HEK293T (cell line): ENCODE measurements at regions not wholly inside any gene's neighbourhood (a gene's known extent, or its start where the extent isn't known, plus 50 kb on each side); places are given as distances from the start of the nearest gene placed in this dataset.

Experiments used
- CTCF ChIA-PET: fragments of 350-600 bp; formaldehyde crosslinking; extraction: SDS; loops from one replicate; lab custom pipeline; 2021; ENCODE audit warnings: antibody characterized with exemption, inconsistent platforms; lab: Yijun Ruan, JAX
- POLR2A ChIA-PET: fragments of 350-600 bp; formaldehyde crosslinking; extraction: SDS; loops from one replicate; lab custom pipeline; 2020; ENCODE audit warnings: antibody characterized with exemption, inconsistent platforms; lab: Yijun Ruan, JAX
- DNase-seq: peaks from one replicate; pipeline ENCODE4 v3.0.0; 2012; ENCODE audit warnings: mixed read lengths; ENCODE audit errors: extremely low spot score
- ARNT ChIP-seq: fragments of 450-650 bp; IDR thresholded peaks from 2 replicates; pipeline ENCODE4 v1.6.1; 2017; ENCODE audit warnings: mild to moderate bottlenecking
- BHLHE40 ChIP-seq: fragments of 450-650 bp; IDR thresholded peaks from 2 replicates; pipeline ENCODE4 v1.6.1; 2016; ENCODE audit warnings: mild to moderate bottlenecking, moderate library complexity, borderline replicate concordance
- CTBP1 ChIP-seq: fragments of 450-650 bp; IDR thresholded peaks from 2 replicates; pipeline ENCODE4 v1.6.1; 2016; ENCODE audit warnings: borderline replicate concordance
- ELF4 ChIP-seq: fragments of 450-650 bp; IDR thresholded peaks from 2 replicates; pipeline ENCODE4 v1.6.1; 2017; ENCODE audit warnings: antibody characterized with exemption
- FOXA1 ChIP-seq: fragments of 450-650 bp; IDR thresholded peaks from 2 replicates; pipeline ENCODE4 v1.6.1; 2016; ENCODE audit warnings: mild to moderate bottlenecking
- FOXK2 ChIP-seq: fragments of 450-650 bp; IDR thresholded peaks from 2 replicates; pipeline ENCODE4 v1.6.1; 2016; ENCODE audit warnings: mild to moderate bottlenecking
- FOXM1 ChIP-seq: fragments of 450-650 bp; IDR thresholded peaks from 2 replicates; pipeline ENCODE4 v1.6.1; 2017; ENCODE audit warnings: mild to moderate bottlenecking, borderline replicate concordance
- HDGF ChIP-seq: fragments of 450-650 bp; IDR thresholded peaks from 2 replicates; pipeline ENCODE4 v1.6.1; 2017; ENCODE audit warnings: antibody characterized with exemption, borderline replicate concordance
- L3MBTL2 ChIP-seq: fragments of 450-650 bp; conservative IDR thresholded peaks from 2 replicates; pipeline ENCODE4 v1.6.1; 2016; ENCODE audit warnings: mild to moderate bottlenecking
- LEF1 ChIP-seq: fragments of 450-650 bp; IDR thresholded peaks from 2 replicates; pipeline ENCODE4 v1.6.1; 2017; ENCODE audit warnings: mild to moderate bottlenecking, borderline replicate concordance
- NFRKB ChIP-seq: fragments of 450-650 bp; IDR thresholded peaks from 2 replicates; pipeline ENCODE4 v1.6.1; 2016; ENCODE audit warnings: mild to moderate bottlenecking, moderate library complexity
- PKNOX1 ChIP-seq: fragments of 450-650 bp; IDR thresholded peaks from 2 replicates; pipeline ENCODE4 v1.6.1; 2016
- SP1 ChIP-seq: fragments of 450-650 bp; IDR thresholded peaks from 2 replicates; pipeline ENCODE4 v1.6.1; 2017
- SUZ12 ChIP-seq: fragments of 450-650 bp; IDR thresholded peaks from 2 replicates; pipeline ENCODE4 v1.6.1; 2016; ENCODE audit warnings: mild to moderate bottlenecking
- TARDBP ChIP-seq: fragments of 450-650 bp; IDR thresholded peaks from 2 replicates; pipeline ENCODE4 v1.6.1; 2016
- ZNF384 ChIP-seq: fragments of 450-650 bp; IDR thresholded peaks from 2 replicates; pipeline ENCODE4 v1.6.1; 2016

DNA sequence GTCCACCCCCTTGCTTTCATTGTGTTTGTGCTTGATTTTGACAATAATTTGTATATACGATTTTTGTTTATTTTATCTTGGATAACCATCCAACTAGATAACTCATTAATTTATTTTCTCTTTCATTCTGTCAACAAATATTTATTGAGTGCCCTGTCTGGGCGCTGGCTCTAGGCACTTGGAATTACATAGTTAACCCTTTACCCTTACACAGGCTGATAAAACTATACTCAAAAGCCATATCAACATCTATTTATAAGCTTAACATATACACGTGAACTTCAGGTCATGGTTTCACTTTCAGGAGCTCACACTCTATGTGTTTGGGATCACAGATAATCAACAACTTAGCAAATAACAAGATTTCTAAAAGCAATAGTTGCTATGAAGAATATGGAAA is 226.3 kb upstream of the PPARGC1A start:
- ChIA-PET POLR2A (no interaction called here), CTCF (no interaction called here)
- DNase-seq: no peak
- TF ChIP-seq TARDBP: no peak
- no peak for TF ChIP-seq LEF1
- TF ChIP-seq FOXK2: no peak
- no peak for TF ChIP-seq SP1
- TF ChIP-seq SUZ12: no peak
- TF ChIP-seq ARNT: no peak
- TF ChIP-seq ZNF384: no peak

DNA sequence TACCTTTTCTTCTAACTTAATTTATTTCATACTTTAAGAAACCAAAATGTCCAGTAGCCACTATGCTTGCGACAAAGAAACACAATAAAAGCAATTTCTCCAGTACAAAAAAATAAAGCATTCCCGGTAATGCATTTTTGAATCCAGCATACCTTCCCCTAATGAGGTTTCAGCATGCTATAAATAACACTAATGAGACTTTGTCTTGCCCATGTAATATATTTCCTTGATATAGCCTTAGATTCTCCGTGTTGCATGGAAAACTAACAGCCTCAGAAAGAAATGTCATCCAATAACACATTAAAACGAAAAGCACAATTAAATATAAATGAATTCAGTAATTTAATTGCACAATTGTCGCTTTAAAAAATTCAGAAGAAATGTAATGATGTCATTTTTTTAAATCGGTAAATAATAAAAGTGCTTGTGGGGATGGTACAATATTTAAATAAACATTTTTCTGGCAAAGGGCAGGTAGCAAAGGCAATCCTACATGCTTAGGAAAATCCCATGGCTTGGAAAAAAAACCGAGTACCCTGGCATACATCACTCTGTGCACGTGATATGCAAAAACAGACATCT is 225.2 kb upstream of the PPARGC1A start:
- TF ChIP-seq BHLHE40: no peak
- TF ChIP-seq ARNT: no peak
- no peak for TF ChIP-seq HDGF
- no peak for TF ChIP-seq ELF4
- TF ChIP-seq FOXK2: no peak
- no peak for TF ChIP-seq FOXA1
- TF ChIP-seq ZNF384: no peak
- DNase-seq: no peak
- ChIA-PET CTCF (no interaction called here), POLR2A (no interaction called here)

DNA sequence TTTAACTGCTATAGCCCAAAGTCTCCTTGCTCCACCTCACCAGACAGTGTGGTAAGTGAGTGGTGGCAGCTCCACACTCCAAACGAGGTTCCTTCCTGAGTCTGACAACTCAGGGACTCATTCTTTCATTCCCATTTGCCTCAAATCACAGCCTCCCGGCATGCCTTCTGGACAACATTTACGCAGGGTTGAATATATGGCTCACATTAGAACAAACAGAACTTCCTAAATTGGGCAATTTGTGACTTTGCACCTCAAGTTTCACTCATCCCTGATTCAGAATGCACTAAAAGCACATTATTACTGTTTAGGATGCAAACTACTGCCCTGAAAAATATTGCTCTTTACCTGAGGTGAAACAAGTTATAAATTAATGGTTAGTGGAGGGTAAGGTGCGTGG is 224.6 kb upstream of the PPARGC1A start:
- no peak for TF ChIP-seq ELF4
- no peak for TF ChIP-seq PKNOX1
- no peak for TF ChIP-seq SP1
- no peak for TF ChIP-seq CTBP1
- no peak for TF ChIP-seq SUZ12
- no peak for TF ChIP-seq FOXK2
- no peak for TF ChIP-seq BHLHE40
- no peak for TF ChIP-seq L3MBTL2
- TF ChIP-seq ZNF384: no peak
- no peak for TF ChIP-seq FOXM1
- no peak for TF ChIP-seq TARDBP
- TF ChIP-seq HDGF: no peak
- TF ChIP-seq LEF1: no peak
- no peak for TF ChIP-seq ARNT
- TF ChIP-seq FOXA1: no peak
- no peak for TF ChIP-seq NFRKB
- ChIA-PET POLR2A (no interaction called here), CTCF (no interaction called here)
- DNase-seq: no peak

GRCh38 chr4:24112466-24112865 is 222.6 kb upstream of the PPARGC1A start:
- DNase-seq: no peak
- CTCF ChIA-PET: no interaction called here
- TF ChIP-seq FOXM1 (no peak), NFRKB (no peak), L3MBTL2 (no peak), LEF1 (no peak), SP1 (no peak), PKNOX1 (no peak), CTBP1 (no peak)
- POLR2A ChIA-PET: no interaction called here

GRCh38 chr4:24108567-24108966 is 218.7 kb upstream of the PPARGC1A start:
- TF ChIP-seq SUZ12 (no peak), TARDBP (no peak), L3MBTL2 (no peak), ARNT (no peak), ZNF384 (no peak), FOXK2 (no peak), ELF4 (no peak), CTBP1 (no peak), HDGF (no peak), FOXM1 (no peak), BHLHE40 (no peak), SP1 (no peak), LEF1 (no peak), NFRKB (no peak), PKNOX1 (no peak), FOXA1 (no peak)
- no peak for DNase-seq
- ChIA-PET CTCF (no interaction called here), POLR2A (no interaction called here)

DNA sequence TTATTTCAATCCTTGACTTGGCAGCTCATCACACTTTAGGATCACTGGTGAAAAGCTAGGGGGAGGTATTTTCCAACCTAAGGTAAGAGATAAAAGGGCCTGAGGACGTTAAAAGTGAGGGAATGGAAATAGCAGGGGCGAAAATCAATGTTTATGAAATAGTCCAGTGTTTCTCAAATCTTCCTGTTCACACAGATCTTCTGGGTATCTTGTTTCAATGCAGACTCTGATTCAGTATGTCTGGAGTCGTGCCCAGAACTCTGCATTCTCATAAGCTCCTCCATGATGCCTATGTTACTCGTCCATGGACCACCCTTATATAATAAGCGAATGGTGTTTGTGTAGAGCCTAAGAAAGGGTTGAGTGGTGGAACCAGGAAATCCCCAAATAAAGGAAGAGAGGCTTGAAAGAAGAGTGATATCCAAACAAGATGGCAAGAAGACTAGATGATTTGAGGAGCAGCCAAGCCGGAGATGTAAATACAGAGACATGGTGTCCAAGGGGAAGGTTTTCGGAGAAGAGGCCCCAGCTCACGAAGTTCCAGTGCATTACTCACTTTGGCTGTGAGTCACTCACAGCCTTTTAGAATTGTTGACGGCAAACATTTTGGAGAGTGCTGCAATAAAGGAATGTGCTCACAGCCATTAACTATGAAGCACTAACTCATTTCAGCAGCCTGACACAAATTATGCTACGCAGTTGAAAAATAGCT is 215.6 kb upstream of the PPARGC1A start:
- TF ChIP-seq SUZ12: no peak
- no peak for TF ChIP-seq BHLHE40
- no peak for TF ChIP-seq HDGF
- no peak for TF ChIP-seq ARNT
- TF ChIP-seq PKNOX1: no peak
- TF ChIP-seq ZNF384: no peak
- TF ChIP-seq NFRKB: no peak
- no peak for TF ChIP-seq FOXA1
- no peak for TF ChIP-seq FOXM1
- TF ChIP-seq TARDBP: no peak
- TF ChIP-seq ELF4: no peak
- no peak for TF ChIP-seq SP1
- no peak for TF ChIP-seq L3MBTL2
- no peak for TF ChIP-seq CTBP1
- TF ChIP-seq FOXK2: no peak
- TF ChIP-seq LEF1: no peak
- CTCF ChIA-PET: interaction anchor here (0.5 kb wide), 1 partner anchor 372 kb away, joined by 3 read pairs; no protein-coding TSS in a partner anchor
- POLR2A ChIA-PET: interaction anchor here (0.8 kb wide), 1 partner anchor 12 kb away, joined by 3 read pairs; no protein-coding TSS in a partner anchor
- no peak for DNase-seq
